ACC112 (cell line): ENCODE measurements at regions not wholly inside any gene's neighbourhood (a gene's known extent, or its start where the extent isn't known, plus 50 kb on each side); places are given as distances from the start of the nearest gene placed in this dataset.

Source experiments
- H2AFZ ChIP-seq: fragments of 200-600 bp; sonication (generic); one replicate; pipeline ENCODE4 v1.6.0; 2017; ENCODE audit warnings: antibody characterized with exemption, low read length; ENCODE audit not compliant: unreplicated experiment
- H3K27ac ChIP-seq: fragments of 200-600 bp; sonication (generic); 2 replicates; pipeline ENCODE4 v1.5.1; 2014; ENCODE audit warnings: low read depth, mild to moderate bottlenecking, antibody characterized with exemption, low read length, moderate library complexity
- H3K27me3 ChIP-seq: fragments of 200-600 bp; sonication (generic); 2 replicates; pipeline ENCODE4 v1.6.1; 2014; ENCODE audit warnings: mild to moderate bottlenecking, antibody characterized with exemption, low read length, moderate library complexity, mixed read lengths; ENCODE audit not compliant: insufficient read depth
- H3K36me3 ChIP-seq: fragments of 200-600 bp; sonication (generic); 2 replicates; pipeline ENCODE4 v1.6.1; 2016; ENCODE audit warnings: mild to moderate bottlenecking, antibody characterized with exemption, low read length, moderate library complexity, mixed read lengths; ENCODE audit not compliant: insufficient read depth
- H3K4me1 ChIP-seq: fragments of 200-600 bp; sonication (generic); one replicate; pipeline ENCODE4 v1.6.1; 2016; ENCODE audit warnings: low read length, mixed read lengths; ENCODE audit not compliant: insufficient read depth, unreplicated experiment, control insufficient read depth
- H3K4me3 ChIP-seq: fragments of 200-600 bp; sonication (generic); 2 replicates; pipeline ENCODE4 v1.5.1; 2014; ENCODE audit warnings: mild to moderate bottlenecking, low read depth, low read length
- H3K79me2 ChIP-seq: fragments of 200-600 bp; sonication (generic); one replicate; pipeline ENCODE4 v1.6.0; 2016; ENCODE audit warnings: low read length; ENCODE audit not compliant: control insufficient read depth, unreplicated experiment, insufficient read depth

GRCh38 chr3:194233150-194233549 lies 97.2 kb downstream of the HES1 start:
- no peaks in the 10 kb centered on the region for H3K4me1 ChIP-seq
- no peaks in the 10 kb centered on the region for H3K36me3 ChIP-seq
- H2AFZ ChIP-seq = no peak overlapping the region
- no peak overlapping the region for H3K4me3 ChIP-seq
- no peak overlapping the region for H3K27ac ChIP-seq
- H3K27me3 ChIP-seq = peaks cover 24% of the 10 kb centered on the region
- no peaks in the 10 kb centered on the region for H3K79me2 ChIP-seq

- H3K27me3 ChIP-seq = peaks cover 20% of the 10 kb centered on the region
- no peak overlapping the region for H2AFZ ChIP-seq
- H3K79me2 ChIP-seq = no peaks in the 10 kb centered on the region
- H3K4me3 ChIP-seq = no peak overlapping the region
- no peaks in the 10 kb centered on the region for H3K36me3 ChIP-seq
- H3K4me1 ChIP-seq = no peaks in the 10 kb centered on the region
- H3K27ac ChIP-seq = no peak overlapping the region
These were observed 99.2 kb downstream of the HES1 start for GRCh38 chr3:194235160-194235559.

GRCh38 chr3:194237110-194237509 lies 101.2 kb downstream of the HES1 start:
- no peak overlapping the region for H3K4me3 ChIP-seq
- no peak overlapping the region for H2AFZ ChIP-seq
- no peaks in the 10 kb centered on the region for H3K79me2 ChIP-seq
- H3K4me1 ChIP-seq = no peaks in the 10 kb centered on the region
- H3K27me3 ChIP-seq = peaks cover 27% of the 10 kb centered on the region
- no peak overlapping the region for H3K27ac ChIP-seq
- no peaks in the 10 kb centered on the region for H3K36me3 ChIP-seq

GRCh38 chr3:194240766-194241165 lies 104.8 kb downstream of the HES1 start:
- Histone ChIP-seq H3K4me1 (no peaks in the 10 kb centered on the region), H3K79me2 (no peaks in the 10 kb centered on the region), H3K27me3 (peaks cover 29% of the 10 kb centered on the region), H2AFZ (no peak overlapping the region), H3K36me3 (no peaks in the 10 kb centered on the region), H3K27ac (no peak overlapping the region), H3K4me3 (no peak overlapping the region)

GRCh38 chr3:194243172-194243837 lies 107.4 kb downstream of the HES1 start:
- Histone ChIP-seq H2AFZ (no peak overlapping the region), H3K79me2 (no peaks in the 10 kb centered on the region), H3K4me1 (peaks cover 4% of the 10 kb centered on the region), H3K4me3 (no peak overlapping the region), H3K27me3 (peaks cover 16% of the 10 kb centered on the region), H3K27ac (no peak overlapping the region), H3K36me3 (no peaks in the 10 kb centered on the region)

DNA sequence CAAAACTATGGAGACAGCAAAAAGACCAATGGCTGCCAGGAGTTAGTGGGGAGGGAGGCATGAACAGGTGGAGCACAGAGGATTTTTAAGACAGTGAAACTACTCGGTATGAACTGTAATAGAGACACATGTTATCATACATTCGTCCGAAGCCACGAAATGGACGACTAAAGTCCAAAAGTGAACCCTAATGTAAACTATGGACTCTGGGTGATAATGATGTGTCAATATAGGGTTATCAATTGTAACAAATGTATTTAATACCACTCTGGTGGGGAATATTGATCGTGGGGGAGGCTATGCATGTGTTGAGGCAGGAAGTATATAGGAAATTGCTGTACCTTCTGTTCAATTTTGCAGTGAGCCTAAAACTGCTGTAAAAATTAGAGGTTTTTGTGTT lies 107.0 kb downstream of the CPN2 start:
- Histone ChIP-seq H3K27me3 (peaks cover 25% of the 10 kb centered on the region), H3K36me3 (no peaks in the 10 kb centered on the region), H3K27ac (no peak overlapping the region), H3K4me1 (peaks cover 4% of the 10 kb centered on the region), H2AFZ (no peak overlapping the region), H3K4me3 (no peak overlapping the region), H3K79me2 (no peaks in the 10 kb centered on the region)

GRCh38 chr3:194245474-194245873 lies 105.7 kb downstream of the CPN2 start:
- no peak overlapping the region for H2AFZ ChIP-seq
- no peaks in the 10 kb centered on the region for H3K79me2 ChIP-seq
- H3K27ac ChIP-seq = no peak overlapping the region
- no peak overlapping the region for H3K4me3 ChIP-seq
- H3K36me3 ChIP-seq = no peaks in the 10 kb centered on the region
- H3K27me3 ChIP-seq = peaks cover 36% of the 10 kb centered on the region
- peaks cover 4% of the 10 kb centered on the region for H3K4me1 ChIP-seq

DNA sequence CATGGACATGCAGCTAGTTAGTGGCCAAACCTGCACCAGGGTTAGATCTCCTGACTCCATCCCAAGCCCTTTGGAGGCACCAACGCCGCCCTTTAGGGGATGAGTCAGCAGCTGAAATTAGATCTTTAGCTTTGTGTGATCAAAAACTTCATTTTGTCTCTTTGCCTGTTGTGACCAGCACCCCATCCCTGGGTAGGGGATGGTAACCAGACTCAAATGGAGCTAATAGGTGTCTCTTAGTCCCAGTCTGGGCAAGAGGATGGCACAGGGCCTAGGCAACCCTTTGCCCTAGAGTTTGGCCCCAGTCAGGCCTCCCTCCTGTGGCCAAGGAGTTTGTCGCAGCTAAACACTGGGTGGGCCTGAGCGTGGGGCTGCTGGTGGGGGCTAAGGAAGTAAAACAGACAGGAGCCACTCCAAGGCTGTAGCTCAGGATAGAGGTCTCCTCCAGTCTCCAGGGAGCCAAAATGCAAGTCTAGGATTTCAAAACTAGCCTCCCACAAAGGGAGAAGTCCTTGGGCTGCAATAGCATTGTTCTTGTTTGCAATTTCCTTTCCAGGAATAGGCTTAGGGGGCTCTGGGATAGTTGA lies 105.1 kb downstream of the CPN2 start:
- no peak overlapping the region for H3K27ac ChIP-seq
- no peaks in the 10 kb centered on the region for H3K36me3 ChIP-seq
- H3K27me3 ChIP-seq = peaks cover 39% of the 10 kb centered on the region
- no peak overlapping the region for H3K4me3 ChIP-seq
- H3K79me2 ChIP-seq = no peaks in the 10 kb centered on the region
- peaks cover 4% of the 10 kb centered on the region for H3K4me1 ChIP-seq
- no peak overlapping the region for H2AFZ ChIP-seq

DNA sequence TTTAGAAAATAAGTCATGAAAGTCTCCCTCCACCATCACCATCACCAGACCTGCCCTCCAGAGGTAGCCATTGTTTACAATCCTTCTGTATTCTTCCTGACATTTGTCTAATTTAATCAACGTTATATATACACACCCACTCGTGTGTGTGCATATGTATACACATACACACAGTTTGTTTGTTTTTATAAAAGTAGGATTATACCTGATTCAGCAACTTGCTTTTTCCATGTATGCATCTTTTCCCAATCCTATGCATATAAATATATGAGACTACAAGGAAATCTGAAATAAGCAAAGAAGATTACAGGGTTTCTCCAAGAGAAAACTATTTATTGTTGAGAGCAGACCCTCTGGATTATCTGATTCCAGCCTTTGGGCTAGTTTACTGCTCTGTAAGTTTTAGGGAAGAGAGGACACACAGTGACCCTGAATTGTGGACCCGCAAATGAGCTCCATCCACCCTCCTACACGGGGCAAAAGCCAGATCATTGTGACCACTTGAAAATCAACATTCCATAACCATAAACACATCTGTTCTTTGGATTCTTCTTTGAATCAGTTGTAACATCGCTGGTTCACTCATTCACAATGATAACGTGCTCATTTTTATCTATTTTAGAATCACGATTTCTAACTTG lies 104.3 kb downstream of the CPN2 start:
- no peaks in the 10 kb centered on the region for H3K36me3 ChIP-seq
- no peak overlapping the region for H2AFZ ChIP-seq
- no peak overlapping the region for H3K27ac ChIP-seq
- peaks cover 4% of the 10 kb centered on the region for H3K4me1 ChIP-seq
- no peak overlapping the region for H3K4me3 ChIP-seq
- no peaks in the 10 kb centered on the region for H3K79me2 ChIP-seq
- H3K27me3 ChIP-seq = peaks cover 43% of the 10 kb centered on the region

- H3K79me2 ChIP-seq = no peaks in the 10 kb centered on the region
- no peak overlapping the region for H2AFZ ChIP-seq
- H3K27ac ChIP-seq = no peak overlapping the region
- H3K36me3 ChIP-seq = no peaks in the 10 kb centered on the region
- H3K27me3 ChIP-seq = peaks cover 45% of the 10 kb centered on the region
- peaks cover 4% of the 10 kb centered on the region for H3K4me1 ChIP-seq
- no peak overlapping the region for H3K4me3 ChIP-seq
These were observed 103.8 kb downstream of the CPN2 start for GRCh38 chr3:194247350-194247740.
